ENCODE measurements at regions not wholly inside any gene's neighbourhood (a gene's known extent, or its start where the extent isn't known, plus 50 kb on each side); places are given as distances from the start of the nearest gene placed in this dataset.

DNA sequence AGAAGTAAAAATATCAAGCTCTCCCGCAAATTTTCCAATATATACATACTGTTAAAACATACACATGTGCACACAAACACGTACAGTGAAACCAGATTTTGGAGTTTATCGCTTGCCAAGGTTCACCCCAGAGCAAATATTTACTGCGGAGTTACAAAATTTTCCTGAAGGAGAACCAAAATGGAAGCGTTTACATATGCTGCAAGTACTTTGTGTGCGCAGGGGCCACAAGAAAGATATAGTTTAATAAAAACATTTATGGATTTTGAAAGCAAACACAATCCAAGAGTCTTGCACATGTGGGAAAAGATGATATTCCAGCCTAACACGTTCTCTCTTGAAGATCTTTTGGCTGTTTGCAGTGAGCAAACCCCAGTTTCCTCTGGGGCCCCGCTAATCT lies 301.3 kb upstream of the NFE2L3 start:
- TF ChIP-seq CTCF (conservative IDR thresholded peaks at IDR 0.05), result no peak
- no peak for TF ChIP-seq EZH2 (IDR thresholded peaks at IDR 0.05; ENCODE audit: low read depth)
